IMR-90 (cell line): ENCODE measurements at regions not wholly inside any gene's neighbourhood (a gene's known extent, or its start where the extent isn't known, plus 50 kb on each side); places are given as distances from the start of the nearest gene placed in this dataset.

Experiments
- ATAC-seq: fragments of 200-7000 bp; cut with Tn5 transposase; 2 replicates; pipeline ENCODE4 v1.9.1; 2020; ENCODE audit warnings: low read depth, mild to moderate bottlenecking, moderate library complexity
- BruUV-seq: library from RNA; stranded (reverse); fragments of 400-500 nt; replicated peaks from 2 replicates; lab custom pipeline; 2021; lab: Mats Ljungman, UMichigan
- CTCF ChIA-PET: fragments of 300-600 bp; formaldehyde crosslinking; extraction: SDS; loops from one replicate; lab custom pipeline; 2021; ENCODE audit warnings: antibody characterized with exemption; lab: Yijun Ruan, JAX
- POLR2A ChIA-PET: fragments of 300-600 bp; sonication (Branson Sonifier 250); formaldehyde crosslinking; loops from one replicate; lab custom pipeline; 2022; ENCODE audit warnings: antibody characterized with exemption; ENCODE audit not compliant: unreplicated experiment; lab: Charles Lee
- DNase-seq: peaks from one replicate; pipeline ENCODE4 v3.0.0; 2013
- H2AFZ ChIP-seq: replicated peaks from 2 replicates; pipeline ENCODE3; 2013; ENCODE audit warnings: low read length, mild to moderate bottlenecking; ENCODE audit not compliant: poor library complexity
- H2AK5ac ChIP-seq: 2 replicates; pipeline ENCODE4 v1.6.1; 2013; ENCODE audit warnings: low read depth, low read length, inconsistent platforms
- H2AK9ac ChIP-seq: replicated peaks from 2 replicates; pipeline ENCODE3; 2013; ENCODE audit warnings: mild to moderate bottlenecking, low read depth, low read length, moderate library complexity; ENCODE audit not compliant: poor library complexity
- H2BK120ac ChIP-seq: 2 replicates; pipeline ENCODE4 v1.6.1; 2013; ENCODE audit warnings: low read depth, low read length, inconsistent platforms
- H2BK15ac ChIP-seq: 3 replicates; pipeline ENCODE4 v1.6.1; 2013; ENCODE audit warnings: low read depth, low read length, inconsistent platforms
- H2BK20ac ChIP-seq: 2 replicates; pipeline ENCODE4 v1.6.1; 2013; ENCODE audit warnings: low read depth, mild to moderate bottlenecking, inconsistent platforms, low read length, moderate library complexity
- H2BK5ac ChIP-seq: 2 replicates; pipeline ENCODE4 v1.6.1; 2013; ENCODE audit warnings: mild to moderate bottlenecking, low read depth, low read length, inconsistent platforms; ENCODE audit not compliant: poor library complexity, severe bottlenecking
- H3K14ac ChIP-seq: replicated peaks from 2 replicates; pipeline ENCODE4 v1.6.1; 2013; ENCODE audit warnings: low read depth, low read length, inconsistent platforms
- H3K18ac ChIP-seq: 2 replicates; pipeline ENCODE4 v1.6.1; 2013; ENCODE audit warnings: low read depth, low read length, control low read depth
- H3K23ac ChIP-seq: 2 replicates; pipeline ENCODE4 v1.6.1; 2013; ENCODE audit warnings: low read depth, low read length, inconsistent platforms
- H3K27ac ChIP-seq: 2 replicates; pipeline ENCODE4 v1.5.1; 2013; ENCODE audit warnings: mild to moderate bottlenecking, control low read depth, low read length; ENCODE audit not compliant: insufficient read depth
- H3K27me3 ChIP-seq: 2 replicates; pipeline ENCODE4 v1.6.1; 2013; ENCODE audit warnings: low read length; ENCODE audit not compliant: control insufficient read depth, insufficient read depth
- H3K36me3 ChIP-seq: 2 replicates; pipeline ENCODE4 v1.6.1; 2013; ENCODE audit warnings: low read length, mixed read lengths; ENCODE audit not compliant: control insufficient read depth, insufficient read depth
- H3K4ac ChIP-seq: 2 replicates; pipeline ENCODE4 v1.6.1; 2013; ENCODE audit warnings: low read depth, low read length, inconsistent platforms
- H3K4me1 ChIP-seq: 2 replicates; pipeline ENCODE4 v1.6.1; 2013; ENCODE audit warnings: low read length, mixed read lengths; ENCODE audit not compliant: control insufficient read depth, insufficient read depth
- H3K4me2 ChIP-seq: 2 replicates; pipeline ENCODE4 v1.6.1; 2013; ENCODE audit warnings: low read depth, mild to moderate bottlenecking, control low read depth, low read length, moderate library complexity
- H3K4me3 ChIP-seq: 2 replicates; pipeline ENCODE4 v1.5.1; 2013; ENCODE audit warnings: low read depth, mild to moderate bottlenecking, control low read depth, low read length, moderate library complexity; ENCODE audit not compliant: insufficient read depth
- H3K56ac ChIP-seq: 2 replicates; pipeline ENCODE4 v1.6.1; 2013; ENCODE audit warnings: low read length, inconsistent platforms; ENCODE audit not compliant: insufficient read depth; ENCODE audit errors: extremely low read depth
- H3K79me1 ChIP-seq, 2 experiments: 2 replicates each; pipeline ENCODE4 v1.6.1; 2013; ENCODE audit warnings: low read length in 2 of 2, inconsistent platforms in 1 of 2, low read depth in 1 of 2
- H3K9ac ChIP-seq: 2 replicates; pipeline ENCODE4 v1.6.1; 2013; ENCODE audit warnings: low read depth, low read length, control low read depth
- H3K9me1 ChIP-seq: 2 replicates; pipeline ENCODE4 v1.6.1; 2013; ENCODE audit warnings: low read length, inconsistent platforms; ENCODE audit not compliant: insufficient read depth
- H3K9me3 ChIP-seq: 2 replicates; pipeline ENCODE4 v1.6.1; 2013; ENCODE audit warnings: low read length; ENCODE audit not compliant: control insufficient read depth, insufficient read depth
- H4K20me1 ChIP-seq: 2 replicates; pipeline ENCODE4 v1.6.1; 2013; ENCODE audit warnings: low read length, inconsistent platforms; ENCODE audit not compliant: insufficient read depth
- H4K5ac ChIP-seq: 2 replicates; pipeline ENCODE4 v1.6.1; 2013; ENCODE audit warnings: mild to moderate bottlenecking, low read depth, low read length, control low read depth
- H4K8ac ChIP-seq, 2 experiments: 2 replicates each; pipeline ENCODE4 v1.6.1; 2013; ENCODE audit warnings: low read depth in 2 of 2, low read length in 2 of 2, control low read depth in 1 of 2, inconsistent platforms in 1 of 2
- H4K91ac ChIP-seq: 2 replicates; pipeline ENCODE4 v1.6.1; 2013; ENCODE audit warnings: low read depth, low read length, inconsistent platforms; ENCODE audit not compliant: insufficient read depth
- MAFK ChIP-seq: IDR thresholded peaks from 2 replicates; pipeline ENCODE4 v1.6.1; 2012; ENCODE audit warnings: low read depth, low read length, improper control_type of control experiment
- RAD21 ChIP-seq: IDR thresholded peaks from 2 replicates; pipeline ENCODE4 v1.6.1; 2012; ENCODE audit warnings: low read length, improper control_type of control experiment
- WGBS, 2 experiments: methylation state at CpG; one replicate each; pipeline versions ENCODE4 v1.1.5 to v1.1.7; 2013; ENCODE audit warnings: missing lambda C conversion rate in 2 of 2; ENCODE audit not compliant: insufficient read length in 1 of 2; ENCODE audit errors: extremely low coverage in 2 of 2; 5-methylcytosine and 5-hydroxymethylcytosine counted together
- dilution Hi-C: fragments of 300-500 bp; cut with HindIII; formaldehyde crosslinking; loops from one replicate; pipeline ENCODE4 v1.14.3; 2018; ENCODE audit warnings: low sequenced_read_pairs; ENCODE audit not compliant: unreplicated experiment
- in situ Hi-C: fragments of 300-500 bp; cut with MboI; formaldehyde crosslinking; loops from 3 replicates; pipeline ENCODE4 v1.14.3; 2019; ENCODE audit warnings: low sequenced_read_pairs, inconsistent platforms, mixed read lengths
- intact Hi-C: fragments of 100-400 bp; cut with micrococcal nuclease; formaldehyde crosslinking; loops from 2 replicates; pipeline ENCODE4 v1.10.0; 2022

- Histone ChIP-seq H4K5ac (peak overlapping the region; percentile 70), H2BK20ac (peak overlapping the region; percentile 16; the same call in 1 of the 2 replicates), H2BK5ac (peak overlapping the region; percentile 99), H3K4me2 (peak overlapping the region; percentile 76), H3K4me1 (peaks cover 8% of the 10 kb centered on the region), H3K9me1 (no peaks in the 10 kb centered on the region), H2AK9ac (no peak overlapping the region), H3K18ac (peak overlapping the region; percentile 59), H2AK5ac (no peak overlapping the region), H3K9me3 (no peaks in the 10 kb centered on the region), H3K4me3 (peak overlapping the region; percentile 12; the same call in 1 of the 2 replicates), H4K8ac (peak overlapping the region in 1 of 2 experiments; percentile 76; a peak in 3 of 4 replicates), H3K56ac (peak overlapping the region; percentile 68), H3K27me3 (no peaks in the 10 kb centered on the region), H3K4ac (peak overlapping the region; percentile 57; the same call in 1 of the 2 replicates), H3K9ac (peak overlapping the region; percentile 69), H4K20me1 (no peaks in the 10 kb centered on the region), H3K27ac (peak overlapping the region; percentile 85; the same call in 1 of the 2 replicates), H3K79me1 (no peaks in the 10 kb centered on the region; a peak in 1 of 4 replicates), H4K91ac (peak overlapping the region; percentile 79; the same call in 1 of the 2 replicates), H2AFZ (no peak overlapping the region), H2BK15ac (no peak overlapping the region), H3K23ac (peak overlapping the region; percentile 78; the same call in 1 of the 2 replicates), H2BK120ac (peak overlapping the region; percentile 83), H3K14ac (peak overlapping the region; percentile 61), H3K36me3 (no peaks in the 10 kb centered on the region)
- intact Hi-C loops (loop anchor here (2.0 kb wide), 2 partner anchors 216 to 348 kb away; partner anchors contain the start of gene LUM), in situ Hi-C loops (loop anchor here (5.0 kb wide), 1 partner anchor 145 kb away; the partner anchor contains the start of gene DCN), dilution Hi-C loops (loop anchor here (25.0 kb wide), 1 partner anchor 340 kb away; no protein-coding TSS in a partner anchor)
- POLR2A ChIA-PET = interaction anchor here (1.3 to 1.6 kb wide), 2 partner anchors 142 to 146 kb away, joined by 3 to 10 read pairs; no protein-coding TSS in a partner anchor
- BruUV-seq = no TSS peak
- CTCF ChIA-PET = interaction anchor here (1.0 to 2.0 kb wide), 5 partner anchors 11 to 218 kb away, joined by 3 to 7 read pairs (median 4); partner anchors contain the start of gene LUM
- peak; percentile 77 for ATAC-seq
- WGBS, 2 experiments = no CpG with 5 or more reads among the region's 4 CpGs
- no peak for TF ChIP-seq RAD21
- 0 out of 2 replicates have a peak, but pooled peaks have one; percentile 1 for TF ChIP-seq MAFK
- peak; percentile 73 for DNase-seq
Measured at GRCh38 chr12:91327131-91327530, 144.5 kb upstream of the DCN start.
